ENCODE measurements at regions not wholly inside any gene's neighbourhood (a gene's known extent, or its start where the extent isn't known, plus 50 kb on each side); places are given as distances from the start of the nearest gene placed in this dataset.

DNA sequence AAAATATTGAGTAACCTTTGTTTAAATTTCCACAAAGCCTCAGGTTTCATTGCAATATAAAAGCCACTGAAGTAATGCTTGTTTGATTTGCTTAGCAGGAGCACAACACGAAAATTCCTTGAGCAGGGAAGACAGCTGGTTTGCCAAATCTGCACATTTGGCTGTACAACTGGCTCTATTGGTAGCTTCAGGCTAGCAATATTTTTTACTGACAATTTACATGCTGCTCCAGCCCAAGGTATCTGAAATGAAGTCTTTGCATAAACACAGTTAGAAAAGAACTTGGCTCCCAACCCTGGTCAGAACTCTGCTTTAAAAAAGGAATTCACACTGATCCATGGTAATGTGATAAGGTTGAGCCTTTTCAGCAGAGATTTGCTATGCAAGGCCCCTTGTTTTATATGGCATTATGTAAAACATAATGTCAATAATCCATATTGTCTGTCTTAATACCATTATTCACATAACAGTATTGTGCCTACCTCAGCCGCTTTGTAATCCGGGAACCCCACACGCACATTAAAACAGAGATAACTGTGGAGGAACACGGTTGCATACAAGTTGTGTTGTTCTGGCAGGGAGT is 55.7 kb upstream of the CHL1 start:
- DNase-seq = no peak

Measured in activated CD4-positive, alpha-beta T cell treated with anti-CD3 and anti-CD28 coated beads, Interleukin-2, Interleukin-6, amounts not matched to agents 100 ng/mL and 50 ng/mL, durations not matched to agents 16 hours and 8 hours (primary cell).